ENCODE measurements at regions not wholly inside any gene's neighbourhood (a gene's known extent, or its start where the extent isn't known, plus 50 kb on each side); places are given as distances from the start of the nearest gene placed in this dataset.

DNA sequence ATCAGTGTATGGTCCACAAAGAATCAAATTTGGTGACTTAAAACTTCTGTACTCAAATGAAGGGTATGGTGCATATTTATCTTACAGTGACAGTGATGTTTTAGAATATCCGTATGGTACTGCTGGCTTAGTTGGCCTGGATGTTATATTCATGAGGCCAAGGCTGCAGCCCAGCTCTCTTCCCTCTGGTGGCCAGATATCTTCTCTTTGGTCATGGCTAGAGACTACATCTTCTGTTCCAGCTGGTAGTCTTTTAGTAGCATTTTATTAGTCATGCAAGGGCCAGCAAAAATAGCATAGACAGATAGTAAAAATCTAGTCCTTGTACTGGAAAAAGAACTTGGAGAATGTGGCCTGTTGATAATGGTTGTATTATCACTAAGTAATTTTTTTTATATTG lies 124.0 kb upstream of the ROPN1 start:
- no peak overlapping the region for H3K27ac ChIP-seq (ENCODE audit: low read depth in 1 of 2, low read length in 2 of 2)
- H3K27me3 ChIP-seq (ENCODE audit: control insufficient read depth in 4 of 4, insufficient read depth in 4 of 4, low read length in 3 of 4), result no peaks in the 10 kb centered on the region
- H3K9me3 ChIP-seq (ENCODE audit: control insufficient read depth in 4 of 4, low read length in 3 of 4), result no peaks in the 10 kb centered on the region
- TF ChIP-seq GABPA (IDR thresholded peaks at IDR 0.05 in 1 of 2, conservative IDR thresholded peaks at IDR 0.05 in 1 of 2), result no peak
- no peak overlapping the region for H3K4me3 ChIP-seq (ENCODE audit: low read depth in 1 of 3, low read length in 3 of 3)
- no peaks in the 10 kb centered on the region for H3K36me3 ChIP-seq (ENCODE audit: control insufficient read depth in 4 of 4, insufficient read depth in 3 of 4, low read depth in 1 of 4, low read length in 3 of 4)
- 76% methylated on average over 1 of the region's 1 CpG for WGBS
- H3K9ac ChIP-seq (ENCODE audit: low read depth in 1 of 2, low read length in 2 of 2), result no peak overlapping the region
- H3K4me1 ChIP-seq (ENCODE audit: control insufficient read depth in 4 of 4, insufficient read depth in 4 of 4, low read length in 3 of 4), result no peaks in the 10 kb centered on the region
- no peak for DNase-seq (ENCODE audit: low spot score)

DNA sequence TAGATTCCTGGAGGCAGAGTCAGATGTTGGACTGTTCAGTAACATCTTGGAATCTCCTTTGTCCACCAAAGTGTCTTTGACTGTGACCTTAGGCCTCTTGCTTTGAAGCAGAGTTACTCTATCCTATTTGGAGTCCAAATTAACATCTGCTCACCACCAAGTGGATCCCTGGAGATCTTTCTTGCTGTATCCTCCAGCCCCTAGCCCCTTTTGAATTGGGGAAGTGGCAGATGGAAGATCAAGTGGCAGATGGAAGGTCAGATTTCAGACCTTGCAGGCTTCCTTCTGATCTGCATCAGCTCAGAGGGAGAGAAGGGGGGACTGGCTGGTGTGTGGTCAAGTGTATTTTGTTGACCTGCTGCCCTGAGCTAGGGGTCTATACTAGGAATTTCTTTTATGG lies 125.0 kb upstream of the ROPN1 start:
- no peak for TF ChIP-seq HNF4A (conservative IDR thresholded peaks at IDR 0.05)
- no peak for TF ChIP-seq RAD21 (IDR thresholded peaks at IDR 0.05)
- TF ChIP-seq EGR1 (IDR thresholded peaks at IDR 0.05; ENCODE audit: low read depth in 2 of 2), result no peak
- Histone ChIP-seq H3K36me3 (ENCODE audit: control insufficient read depth in 4 of 4, insufficient read depth in 3 of 4, low read depth in 1 of 4, low read length in 3 of 4) (no peaks in the 10 kb centered on the region), H3K4me1 (ENCODE audit: control insufficient read depth in 4 of 4, insufficient read depth in 4 of 4, low read length in 3 of 4) (no peaks in the 10 kb centered on the region), H3K9ac (ENCODE audit: low read depth in 1 of 2, low read length in 2 of 2) (no peak overlapping the region), H3K9me3 (ENCODE audit: control insufficient read depth in 4 of 4, low read length in 3 of 4) (no peaks in the 10 kb centered on the region), H3K27me3 (ENCODE audit: control insufficient read depth in 4 of 4, insufficient read depth in 4 of 4, low read length in 3 of 4) (no peaks in the 10 kb centered on the region), H3K27ac (ENCODE audit: low read depth in 1 of 2, low read length in 2 of 2) (no peak overlapping the region), H3K4me3 (ENCODE audit: low read depth in 1 of 3, low read length in 3 of 3) (no peak overlapping the region)
- DNase-seq (ENCODE audit: low spot score), result no peak

DNA sequence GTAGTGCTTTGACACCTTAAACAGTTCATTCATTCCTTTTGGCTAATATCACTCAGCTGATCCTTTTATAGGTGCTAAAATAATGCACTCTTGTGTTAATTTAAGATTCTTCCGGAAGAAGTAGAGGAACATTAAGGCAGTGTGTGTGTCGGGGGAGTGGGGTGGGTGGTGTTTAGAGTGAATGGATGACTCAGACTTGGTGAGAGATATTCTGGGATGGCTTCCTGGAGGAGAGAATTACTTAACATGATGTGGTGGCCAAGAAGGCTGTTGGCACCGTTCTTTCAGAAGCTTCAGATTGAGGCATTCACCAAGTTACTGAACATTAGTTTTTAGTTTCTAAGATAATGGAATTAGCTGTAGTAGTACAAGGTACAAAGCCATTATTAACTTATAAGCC lies 125.6 kb upstream of the ROPN1 start:
- H3K4me1 ChIP-seq (ENCODE audit: control insufficient read depth in 4 of 4, insufficient read depth in 4 of 4, low read length in 3 of 4), result no peaks in the 10 kb centered on the region
- H3K4me3 ChIP-seq (ENCODE audit: low read depth in 1 of 3, low read length in 3 of 3), result no peak overlapping the region
- WGBS, result 86% methylated on average over 3 of the region's 3 CpGs
- DNase-seq (ENCODE audit: low spot score), result no peak
- H3K27me3 ChIP-seq (ENCODE audit: control insufficient read depth in 4 of 4, insufficient read depth in 4 of 4, low read length in 3 of 4), result no peaks in the 10 kb centered on the region
- H3K9ac ChIP-seq (ENCODE audit: low read depth in 1 of 2, low read length in 2 of 2), result no peak overlapping the region
- TF ChIP-seq RAD21 (IDR thresholded peaks at IDR 0.05) (no peak), NR2F2 (IDR thresholded peaks at IDR 0.05) (no peak), FOXA1 (IDR thresholded peaks at IDR 0.05) (no peak), TAF1 (conservative IDR thresholded peaks at IDR 0.05) (no peak), SP1 (IDR thresholded peaks at IDR 0.05) (no peak), YY1 (IDR thresholded peaks at IDR 0.05) (no peak), HNF4A (conservative IDR thresholded peaks at IDR 0.05) (no peak), RXRA (IDR thresholded peaks at IDR 0.05) (no peak), GABPA (IDR thresholded peaks at IDR 0.05 in 1 of 2, conservative IDR thresholded peaks at IDR 0.05 in 1 of 2) (no peak), HNF4G (IDR thresholded peaks at IDR 0.05) (no peak), FOXA2 (IDR thresholded peaks at IDR 0.05) (no peak), EGR1 (IDR thresholded peaks at IDR 0.05; ENCODE audit: low read depth in 2 of 2) (no peak), JUND (IDR thresholded peaks at IDR 0.05) (no peak)
- TF ChIP-seq, protein P1, sequence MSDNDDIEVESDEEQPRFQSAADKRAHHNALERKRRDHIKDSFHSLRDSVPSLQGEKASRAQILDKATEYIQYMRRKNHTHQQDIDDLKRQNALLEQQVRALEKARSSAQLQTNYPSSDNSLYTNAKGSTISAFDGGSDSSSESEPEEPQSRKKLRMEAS (IDR thresholded peaks at IDR 0.05), result no peak
- TF ChIP-seq, protein P2, sequence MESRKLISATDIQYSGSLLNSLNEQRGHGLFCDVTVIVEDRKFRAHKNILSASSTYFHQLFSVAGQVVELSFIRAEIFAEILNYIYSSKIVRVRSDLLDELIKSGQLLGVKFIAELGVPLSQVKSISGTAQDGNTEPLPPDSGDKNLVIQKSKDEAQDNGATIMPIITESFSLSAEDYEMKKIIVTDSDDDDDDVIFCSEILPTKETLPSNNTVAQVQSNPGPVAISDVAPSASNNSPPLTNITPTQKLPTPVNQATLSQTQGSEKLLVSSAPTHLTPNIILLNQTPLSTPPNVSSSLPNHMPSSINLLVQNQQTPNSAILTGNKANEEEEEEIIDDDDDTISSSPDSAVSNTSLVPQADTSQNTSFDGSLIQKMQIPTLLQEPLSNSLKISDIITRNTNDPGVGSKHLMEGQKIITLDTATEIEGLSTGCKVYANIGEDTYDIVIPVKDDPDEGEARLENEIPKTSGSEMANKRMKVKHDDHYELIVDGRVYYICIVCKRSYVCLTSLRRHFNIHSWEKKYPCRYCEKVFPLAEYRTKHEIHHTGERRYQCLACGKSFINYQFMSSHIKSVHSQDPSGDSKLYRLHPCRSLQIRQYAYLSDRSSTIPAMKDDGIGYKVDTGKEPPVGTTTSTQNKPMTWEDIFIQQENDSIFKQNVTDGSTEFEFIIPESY (IDR thresholded peaks at IDR 0.05), result no peak
- TF ChIP-seq, protein P3, sequence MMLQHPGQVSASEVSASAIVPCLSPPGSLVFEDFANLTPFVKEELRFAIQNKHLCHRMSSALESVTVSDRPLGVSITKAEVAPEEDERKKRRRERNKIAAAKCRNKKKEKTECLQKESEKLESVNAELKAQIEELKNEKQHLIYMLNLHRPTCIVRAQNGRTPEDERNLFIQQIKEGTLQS (IDR thresholded peaks at IDR 0.05), result no peak
- TF ChIP-seq, protein P4, sequence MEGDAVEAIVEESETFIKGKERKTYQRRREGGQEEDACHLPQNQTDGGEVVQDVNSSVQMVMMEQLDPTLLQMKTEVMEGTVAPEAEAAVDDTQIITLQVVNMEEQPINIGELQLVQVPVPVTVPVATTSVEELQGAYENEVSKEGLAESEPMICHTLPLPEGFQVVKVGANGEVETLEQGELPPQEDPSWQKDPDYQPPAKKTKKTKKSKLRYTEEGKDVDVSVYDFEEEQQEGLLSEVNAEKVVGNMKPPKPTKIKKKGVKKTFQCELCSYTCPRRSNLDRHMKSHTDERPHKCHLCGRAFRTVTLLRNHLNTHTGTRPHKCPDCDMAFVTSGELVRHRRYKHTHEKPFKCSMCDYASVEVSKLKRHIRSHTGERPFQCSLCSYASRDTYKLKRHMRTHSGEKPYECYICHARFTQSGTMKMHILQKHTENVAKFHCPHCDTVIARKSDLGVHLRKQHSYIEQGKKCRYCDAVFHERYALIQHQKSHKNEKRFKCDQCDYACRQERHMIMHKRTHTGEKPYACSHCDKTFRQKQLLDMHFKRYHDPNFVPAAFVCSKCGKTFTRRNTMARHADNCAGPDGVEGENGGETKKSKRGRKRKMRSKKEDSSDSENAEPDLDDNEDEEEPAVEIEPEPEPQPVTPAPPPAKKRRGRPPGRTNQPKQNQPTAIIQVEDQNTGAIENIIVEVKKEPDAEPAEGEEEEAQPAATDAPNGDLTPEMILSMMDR (IDR thresholded peaks at IDR 0.05; ENCODE audit: low read depth, low read length, missing input control), result no peak
- TF ChIP-seq, protein P5, sequence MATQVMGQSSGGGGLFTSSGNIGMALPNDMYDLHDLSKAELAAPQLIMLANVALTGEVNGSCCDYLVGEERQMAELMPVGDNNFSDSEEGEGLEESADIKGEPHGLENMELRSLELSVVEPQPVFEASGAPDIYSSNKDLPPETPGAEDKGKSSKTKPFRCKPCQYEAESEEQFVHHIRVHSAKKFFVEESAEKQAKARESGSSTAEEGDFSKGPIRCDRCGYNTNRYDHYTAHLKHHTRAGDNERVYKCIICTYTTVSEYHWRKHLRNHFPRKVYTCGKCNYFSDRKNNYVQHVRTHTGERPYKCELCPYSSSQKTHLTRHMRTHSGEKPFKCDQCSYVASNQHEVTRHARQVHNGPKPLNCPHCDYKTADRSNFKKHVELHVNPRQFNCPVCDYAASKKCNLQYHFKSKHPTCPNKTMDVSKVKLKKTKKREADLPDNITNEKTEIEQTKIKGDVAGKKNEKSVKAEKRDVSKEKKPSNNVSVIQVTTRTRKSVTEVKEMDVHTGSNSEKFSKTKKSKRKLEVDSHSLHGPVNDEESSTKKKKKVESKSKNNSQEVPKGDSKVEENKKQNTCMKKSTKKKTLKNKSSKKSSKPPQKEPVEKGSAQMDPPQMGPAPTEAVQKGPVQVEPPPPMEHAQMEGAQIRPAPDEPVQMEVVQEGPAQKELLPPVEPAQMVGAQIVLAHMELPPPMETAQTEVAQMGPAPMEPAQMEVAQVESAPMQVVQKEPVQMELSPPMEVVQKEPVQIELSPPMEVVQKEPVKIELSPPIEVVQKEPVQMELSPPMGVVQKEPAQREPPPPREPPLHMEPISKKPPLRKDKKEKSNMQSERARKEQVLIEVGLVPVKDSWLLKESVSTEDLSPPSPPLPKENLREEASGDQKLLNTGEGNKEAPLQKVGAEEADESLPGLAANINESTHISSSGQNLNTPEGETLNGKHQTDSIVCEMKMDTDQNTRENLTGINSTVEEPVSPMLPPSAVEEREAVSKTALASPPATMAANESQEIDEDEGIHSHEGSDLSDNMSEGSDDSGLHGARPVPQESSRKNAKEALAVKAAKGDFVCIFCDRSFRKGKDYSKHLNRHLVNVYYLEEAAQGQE (IDR thresholded peaks at IDR 0.05), result no peak
- no peaks in the 10 kb centered on the region for H3K36me3 ChIP-seq (ENCODE audit: control insufficient read depth in 4 of 4, insufficient read depth in 3 of 4, low read depth in 1 of 4, low read length in 3 of 4)
- no peak overlapping the region for H3K27ac ChIP-seq (ENCODE audit: low read depth in 1 of 2, low read length in 2 of 2)
- H3K9me3 ChIP-seq (ENCODE audit: control insufficient read depth in 4 of 4, low read length in 3 of 4), result no peaks in the 10 kb centered on the region

Data from liver (tissue), 8 donors.